Adipocyte (in vitro differentiated cells): ENCODE measurements at regions not wholly inside any gene's neighbourhood (a gene's known extent, or its start where the extent isn't known, plus 50 kb on each side); places are given as distances from the start of the nearest gene placed in this dataset.
"Not testable (repeated sequence)": the region's sequence is repeated elsewhere in the genome, so short reads cannot be mapped to it uniquely, and the experiment has no call there.

Source experiments
- DNase-seq: peaks from one replicate; pipeline ENCODE4 v3.0.0-alpha.2; 2015; ENCODE audit warnings: low read depth
- H3K27me3 ChIP-seq: replicated peaks from 2 replicates; pipeline ENCODE4 v1.7.0; 2013; ENCODE audit warnings: mild to moderate bottlenecking, low read length, moderate library complexity; ENCODE audit not compliant: control insufficient read depth, insufficient read depth
- H3K36me3 ChIP-seq: 2 replicates; pipeline ENCODE4 v1.7.0; 2013; ENCODE audit warnings: low read length, mild to moderate bottlenecking, moderate library complexity; ENCODE audit not compliant: control insufficient read depth, insufficient read depth, severe bottlenecking
- H3K4me1 ChIP-seq: 2 replicates; pipeline ENCODE4 v1.7.0; 2013; ENCODE audit warnings: mild to moderate bottlenecking, low read length, moderate library complexity; ENCODE audit not compliant: control insufficient read depth, insufficient read depth
- H3K4me3 ChIP-seq: 2 replicates; pipeline ENCODE4 v1.7.0; 2013; ENCODE audit warnings: mild to moderate bottlenecking, low read length, moderate library complexity
- H3K9ac ChIP-seq: 2 replicates; pipeline ENCODE4 v1.7.0; 2013; ENCODE audit warnings: mild to moderate bottlenecking, low read length, moderate library complexity
- H3K9me3 ChIP-seq: 2 replicates; pipeline ENCODE4 v1.7.0; 2013; ENCODE audit warnings: mild to moderate bottlenecking, low read length, moderate library complexity; ENCODE audit not compliant: control insufficient read depth

GRCh38 chr5:83802686-83803085 is 82.0 kb upstream of the HAPLN1 start:
- peak; percentile 17 for DNase-seq
- no peaks in the 10 kb centered on the region for H3K4me1 ChIP-seq
- H3K9ac ChIP-seq = no peak overlapping the region
- H3K36me3 ChIP-seq = no peaks in the 10 kb centered on the region
- H3K27me3 ChIP-seq = no peaks in the 10 kb centered on the region
- H3K4me3 ChIP-seq = no peak overlapping the region
- no peaks in the 10 kb centered on the region for H3K9me3 ChIP-seq

- no peaks in the 10 kb centered on the region for H3K9me3 ChIP-seq
- no peak overlapping the region for H3K4me3 ChIP-seq
- H3K9ac ChIP-seq = no peak overlapping the region
- H3K27me3 ChIP-seq = no peaks in the 10 kb centered on the region
- DNase-seq = no peak
- H3K4me1 ChIP-seq = no peaks in the 10 kb centered on the region
- no peaks in the 10 kb centered on the region for H3K36me3 ChIP-seq
These were observed 79.5 kb upstream of the HAPLN1 start for GRCh38 chr5:83800201-83800600.

- H3K4me1 ChIP-seq, H3K4me3 ChIP-seq, H3K36me3 ChIP-seq, H3K9me3 ChIP-seq, H3K27me3 ChIP-seq, H3K9ac ChIP-seq, DNase-seq: not testable (repeated sequence)
These were observed 78.4 kb upstream of the HAPLN1 start for GRCh38 chr5:83799020-83799419.

- H3K4me3 ChIP-seq = no peak overlapping the region
- no peaks in the 10 kb centered on the region for H3K9me3 ChIP-seq
- H3K27me3 ChIP-seq = no peaks in the 10 kb centered on the region
- no peaks in the 10 kb centered on the region for H3K36me3 ChIP-seq
- DNase-seq = no peak
- H3K4me1 ChIP-seq = no peaks in the 10 kb centered on the region
- H3K9ac ChIP-seq = no peak overlapping the region
These were observed 68.7 kb upstream of the HAPLN1 start for GRCh38 chr5:83789371-83789770.

GRCh38 chr5:83787631-83788030 is 67.0 kb upstream of the HAPLN1 start:
- Histone ChIP-seq H3K9ac (no peak overlapping the region), H3K9me3 (no peaks in the 10 kb centered on the region), H3K36me3 (no peaks in the 10 kb centered on the region), H3K4me1 (no peaks in the 10 kb centered on the region), H3K27me3 (no peaks in the 10 kb centered on the region), H3K4me3 (no peak overlapping the region)
- DNase-seq = no peak

- H3K9ac ChIP-seq = no peak overlapping the region
- no peaks in the 10 kb centered on the region for H3K27me3 ChIP-seq
- H3K4me3 ChIP-seq = no peak overlapping the region
- no peaks in the 10 kb centered on the region for H3K9me3 ChIP-seq
- DNase-seq = no peak
- H3K4me1 ChIP-seq = no peaks in the 10 kb centered on the region
- H3K36me3 ChIP-seq = no peaks in the 10 kb centered on the region
These were observed 64.6 kb upstream of the HAPLN1 start for GRCh38 chr5:83785176-83785668.

- no peaks in the 10 kb centered on the region for H3K36me3 ChIP-seq
- H3K9ac ChIP-seq = no peak overlapping the region
- H3K27me3 ChIP-seq = no peaks in the 10 kb centered on the region
- no peaks in the 10 kb centered on the region for H3K4me1 ChIP-seq
- DNase-seq = no peak
- H3K9me3 ChIP-seq = no peaks in the 10 kb centered on the region
- no peak overlapping the region for H3K4me3 ChIP-seq
These were observed 60.2 kb upstream of the HAPLN1 start for GRCh38 chr5:83780699-83781350.

- Histone ChIP-seq H3K36me3 (no peaks in the 10 kb centered on the region), H3K9me3 (no peaks in the 10 kb centered on the region), H3K27me3 (no peaks in the 10 kb centered on the region), H3K4me1 (no peaks in the 10 kb centered on the region), H3K9ac (no peak overlapping the region), H3K4me3 (no peak overlapping the region)
- DNase-seq = no peak
These were observed 57.2 kb upstream of the HAPLN1 start for GRCh38 chr5:83777856-83778255.

GRCh38 chr5:83776437-83777031 is 55.9 kb upstream of the HAPLN1 start:
- no peak for DNase-seq
- no peak overlapping the region for H3K4me3 ChIP-seq

More at GRCh38 chr5:83776437-83777031, 55.9 kb upstream of the HAPLN1 start:
- Histone ChIP-seq H3K4me1 (no peaks in the 10 kb centered on the region), H3K9ac (no peak overlapping the region), H3K9me3 (no peaks in the 10 kb centered on the region), H3K36me3 (no peaks in the 10 kb centered on the region), H3K27me3 (no peaks in the 10 kb centered on the region)
